GM12874 (cell line): ENCODE measurements at regions not wholly inside any gene's neighbourhood (a gene's known extent, or its start where the extent isn't known, plus 50 kb on each side); places are given as distances from the start of the nearest gene placed in this dataset.

Experiments
- CTCF ChIP-seq: IDR thresholded peaks from 2 replicates; pipeline ENCODE4 v1.5.1; 2011; ENCODE audit warnings: low read depth, mild to moderate bottlenecking, control low read depth, low read length, moderate library complexity; ENCODE audit not compliant: insufficient read depth

DNA sequence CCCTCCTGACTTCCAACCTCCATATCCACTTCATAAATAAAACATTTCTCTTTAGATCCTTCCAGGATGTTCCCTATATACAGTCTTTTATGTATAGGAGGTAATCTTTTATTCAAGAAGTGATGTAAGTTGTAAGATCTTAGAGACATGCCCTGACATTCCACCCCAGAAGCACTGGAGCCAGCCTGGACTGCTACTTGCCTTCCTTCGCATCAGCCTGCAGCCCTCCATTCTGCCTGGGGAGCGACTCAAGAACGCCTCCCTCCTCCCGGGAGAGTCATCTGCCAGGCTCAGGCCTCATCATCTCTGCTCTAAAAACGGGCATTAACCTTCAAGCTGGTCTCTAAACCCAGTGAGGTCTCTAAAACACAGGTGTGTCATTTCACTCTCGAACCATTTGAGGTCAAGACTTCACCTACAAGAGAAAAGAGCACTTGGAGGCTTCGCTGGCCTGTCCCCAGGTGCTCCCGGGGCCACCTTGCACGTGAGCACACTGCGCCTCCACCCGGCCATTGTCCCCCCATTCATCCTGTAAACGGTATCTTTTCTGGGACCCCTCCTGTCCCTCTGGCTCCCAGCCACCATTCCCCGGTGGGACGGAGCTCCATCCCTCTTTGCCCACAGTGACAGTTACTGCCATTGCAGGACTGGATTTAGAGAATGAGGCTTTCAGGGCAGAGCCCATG is 107.5 kb upstream of the PDE10A start:
- no peak for TF ChIP-seq CTCF

DNA sequence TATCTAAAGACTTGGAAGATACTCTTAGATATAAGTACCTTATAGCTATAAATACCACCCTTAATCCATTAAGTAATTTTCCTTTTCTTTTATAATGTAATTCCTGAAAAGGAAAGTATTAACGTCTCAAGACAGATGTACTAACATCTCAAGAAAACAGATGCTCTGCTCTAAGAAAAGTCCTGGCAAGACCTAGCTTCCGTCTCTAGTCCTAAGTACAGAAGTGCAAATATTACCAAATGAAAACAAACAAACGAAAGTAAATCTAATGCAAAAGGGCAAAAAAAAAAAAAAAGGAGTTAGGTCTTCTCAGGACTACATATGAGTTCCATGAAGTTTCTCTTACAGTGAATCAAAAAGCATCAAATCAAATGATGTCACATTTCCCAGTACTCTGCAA is 106.8 kb upstream of the PDE10A start:
- no peak for TF ChIP-seq CTCF

- no peak for TF ChIP-seq CTCF
Measured at GRCh38 chr6:165769401-165769800, 106.4 kb upstream of the PDE10A start.

- no peak for TF ChIP-seq CTCF
Measured at GRCh38 chr6:165768961-165769360, 105.9 kb upstream of the PDE10A start.

DNA sequence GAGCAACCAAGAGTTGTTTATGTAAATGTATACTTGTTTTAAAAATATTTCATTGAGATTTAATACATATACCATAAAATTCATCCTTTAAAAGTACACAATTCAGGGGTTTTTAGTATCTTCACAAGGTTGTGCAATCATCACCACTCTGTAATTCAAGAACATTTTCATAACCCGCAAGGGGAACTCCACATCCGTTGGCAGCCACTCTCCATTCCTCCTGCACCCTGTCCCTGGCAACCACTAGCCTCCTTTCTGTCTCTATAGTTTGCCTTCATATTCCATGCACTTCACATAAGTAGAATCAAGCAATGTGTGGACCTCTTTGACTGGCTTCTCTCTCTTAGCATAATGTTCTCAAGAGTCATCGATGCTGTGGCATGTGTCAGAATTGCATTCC is 104.2 kb upstream of the PDE10A start:
- no peak for TF ChIP-seq CTCF

GRCh38 chr6:165766457-165766856 is 103.4 kb upstream of the PDE10A start:
- TF ChIP-seq CTCF, result no peak

DNA sequence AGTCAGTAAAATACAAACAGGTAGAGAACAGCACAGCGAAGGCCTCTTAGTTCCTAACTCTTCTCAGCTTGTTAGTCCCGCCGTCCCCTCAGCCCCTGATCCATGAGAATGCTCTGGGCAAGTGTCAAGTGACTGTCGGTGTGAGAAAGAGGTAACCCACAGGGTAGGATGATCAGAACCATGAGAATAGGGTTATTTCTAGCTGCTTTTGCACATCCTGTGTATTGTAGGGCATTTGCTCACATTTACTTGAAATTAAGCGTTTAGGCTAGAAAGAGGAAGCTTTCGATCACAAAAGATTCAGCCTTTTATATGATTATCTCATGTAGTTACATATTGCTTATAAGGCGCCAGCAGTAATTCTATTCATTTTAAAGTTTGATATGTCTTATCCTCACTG is 103.0 kb upstream of the PDE10A start:
- TF ChIP-seq CTCF, result no peak
